HG02852 (cell line): ENCODE measurements at regions not wholly inside any gene's neighbourhood (a gene's known extent, or its start where the extent isn't known, plus 50 kb on each side); places are given as distances from the start of the nearest gene placed in this dataset.

ENCODE experiments used
- ATAC-seq: cut with Tn5 transposase; IDR thresholded peaks from one replicate; pipeline ENCODE4 v1.9.1; 2021; ENCODE audit warnings: mild to moderate bottlenecking, moderate library complexity; ENCODE audit not compliant: unreplicated experiment

DNA sequence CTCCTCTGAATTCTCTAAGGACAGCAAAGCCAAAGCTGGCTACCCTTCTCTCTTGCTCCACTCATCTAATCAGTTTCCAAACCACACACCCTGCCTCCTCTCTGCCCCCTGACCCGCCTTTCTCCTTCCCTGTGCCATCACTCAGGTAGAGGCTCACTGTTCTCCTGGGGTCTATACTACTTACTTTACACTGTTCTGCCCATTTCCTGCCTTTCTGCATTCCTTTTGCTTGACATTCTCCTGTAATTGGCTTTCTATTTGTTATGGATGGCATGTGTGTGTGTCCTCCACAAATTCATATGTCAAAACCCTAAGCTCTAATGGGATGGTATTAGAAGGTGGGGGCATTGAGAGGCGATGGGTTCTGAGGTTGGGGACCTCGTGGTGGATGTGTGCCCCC is 675.2 kb upstream of the ID2 start:
- ATAC-seq: no peak

DNA sequence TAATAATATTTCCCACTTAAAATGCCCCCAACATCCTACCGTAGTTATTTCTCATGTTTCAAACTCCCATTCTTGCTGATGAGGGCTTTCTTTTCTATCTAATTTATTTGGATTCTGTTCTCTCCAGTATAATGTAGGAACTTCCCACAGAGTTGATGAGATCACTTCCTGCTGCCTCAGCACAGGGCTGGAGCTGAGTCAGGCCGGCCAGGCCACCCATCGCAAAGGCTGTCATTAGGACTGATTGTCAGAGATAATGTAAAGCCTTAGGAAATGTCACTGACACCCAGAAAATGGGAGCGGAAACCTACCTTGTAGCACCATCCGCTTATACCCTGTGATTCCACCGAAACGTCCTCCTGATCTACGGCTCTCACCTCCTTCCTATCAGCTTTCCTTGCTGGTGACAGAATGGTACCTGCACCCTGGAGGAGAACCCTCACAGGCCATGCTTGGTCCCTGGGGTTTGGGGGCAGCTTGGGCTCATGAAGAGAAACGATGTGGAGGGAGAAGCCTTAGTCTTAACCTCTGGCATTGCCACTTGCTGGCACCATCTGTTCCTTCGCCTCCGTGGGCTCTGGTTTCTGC is 672.8 kb upstream of the ID2 start:
- ATAC-seq: no peak

DNA sequence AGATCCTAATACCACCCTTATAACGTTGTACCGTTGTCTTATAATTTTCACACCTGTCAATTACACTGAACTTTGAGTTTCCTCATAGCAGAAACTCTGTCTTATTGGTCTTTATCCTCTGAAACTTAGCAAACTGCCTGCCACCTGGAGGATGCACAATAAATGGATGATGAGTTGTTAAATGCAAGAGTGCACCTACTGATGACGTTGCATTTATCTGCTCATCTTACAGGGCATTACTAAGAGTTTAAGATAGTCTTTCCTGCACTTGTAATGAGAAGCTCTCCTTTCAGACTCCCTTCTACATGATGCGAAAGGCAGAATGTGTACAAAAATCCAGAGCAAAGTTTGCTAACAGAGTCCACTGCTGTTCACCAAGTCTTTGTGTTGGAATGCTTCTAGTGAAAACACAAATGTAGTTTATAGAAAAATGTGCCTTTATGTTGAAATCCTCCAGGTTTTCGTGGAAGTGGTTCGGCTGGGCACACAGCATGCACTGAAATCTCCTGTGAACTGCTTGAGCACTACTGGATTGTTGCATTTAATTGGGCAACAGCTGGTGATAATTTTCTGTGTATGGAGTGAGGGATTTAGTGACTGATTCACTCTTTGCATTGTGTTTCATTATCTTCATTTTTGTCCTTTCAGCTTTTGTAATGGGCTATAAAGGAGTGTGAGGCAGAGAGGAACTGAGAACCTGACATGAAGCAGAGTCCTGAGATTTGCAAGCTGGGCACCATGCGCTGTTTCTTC is 665.8 kb upstream of the ID2 start:
- no peak for ATAC-seq

DNA sequence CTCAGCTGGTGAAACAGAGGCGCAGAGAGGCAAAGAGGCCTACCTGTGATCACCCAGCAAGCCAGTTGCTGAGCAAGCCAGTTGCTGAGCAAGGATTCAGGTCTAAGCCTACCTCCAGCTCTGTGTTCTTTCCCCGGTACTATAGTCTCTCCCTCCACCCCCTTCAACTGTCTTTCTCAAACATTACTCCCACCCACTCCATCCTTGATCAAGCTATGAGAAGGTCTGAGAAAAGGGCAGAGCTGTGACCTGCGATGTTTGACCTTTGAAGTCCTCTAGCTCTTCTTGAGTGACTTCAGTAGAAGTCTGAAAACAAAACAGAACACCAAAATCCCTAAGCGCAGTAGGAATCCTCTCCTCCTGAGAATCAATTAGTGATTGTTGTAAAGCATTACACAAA is 665.2 kb upstream of the ID2 start:
- no peak for ATAC-seq

DNA sequence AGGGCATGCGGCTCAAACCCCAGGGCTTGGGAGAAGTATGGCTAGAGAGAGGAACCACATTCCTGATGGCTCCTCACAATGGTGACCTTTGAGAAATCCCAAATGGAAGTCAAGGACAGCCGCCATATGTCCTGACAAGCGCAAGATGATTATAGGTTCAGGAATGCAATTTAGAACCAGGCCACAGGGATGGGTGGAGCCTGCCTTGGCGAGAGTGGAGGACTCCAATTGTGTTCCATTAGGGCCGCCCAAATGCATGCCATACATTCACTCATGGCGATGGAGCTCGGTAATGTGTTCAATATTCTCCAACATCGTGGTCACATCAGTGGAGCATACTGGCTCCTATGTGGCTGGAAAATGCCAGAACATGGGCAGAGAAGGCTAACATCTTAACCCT is 662.9 kb upstream of the ID2 start:
- ATAC-seq: no peak

DNA sequence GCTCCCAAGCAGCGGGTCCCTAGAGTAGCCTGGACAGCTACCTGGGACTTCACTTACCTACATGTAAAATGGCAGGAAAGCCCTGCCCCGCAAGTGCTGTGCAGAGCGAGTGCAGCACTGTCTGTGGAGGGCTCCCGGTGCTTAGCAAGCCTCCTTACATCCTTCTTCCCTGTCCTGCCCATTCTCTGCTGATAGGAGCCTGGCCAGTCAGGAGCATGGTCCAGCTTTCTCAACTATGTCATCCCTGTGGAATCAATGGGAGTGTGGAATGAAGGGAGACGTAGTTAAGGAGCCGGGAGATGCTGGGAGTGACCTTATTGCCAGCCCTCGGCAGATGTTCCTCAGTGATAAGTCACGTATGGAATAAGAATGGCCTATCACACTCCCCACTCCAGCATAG is 661.9 kb upstream of the ID2 start:
- no peak for ATAC-seq

DNA sequence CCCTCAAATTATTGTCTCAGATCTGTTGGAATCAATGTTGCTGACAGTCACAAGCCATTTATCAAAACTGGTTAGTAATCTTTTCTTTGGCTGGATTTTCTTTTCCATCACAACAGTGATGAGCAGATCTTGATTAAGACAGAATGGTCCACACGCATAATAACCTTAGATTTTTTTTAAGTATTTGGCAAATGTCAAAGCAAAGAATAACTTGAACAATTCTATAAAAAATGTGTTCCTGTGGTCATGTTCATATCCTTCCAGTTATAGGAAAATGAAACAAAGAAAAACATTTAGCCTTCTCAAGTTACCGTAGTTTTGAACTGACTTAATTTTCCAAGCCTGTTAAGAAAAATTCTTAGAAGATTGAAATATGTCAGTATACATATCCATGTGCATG is 659.9 kb upstream of the ID2 start:
- ATAC-seq: no peak

DNA sequence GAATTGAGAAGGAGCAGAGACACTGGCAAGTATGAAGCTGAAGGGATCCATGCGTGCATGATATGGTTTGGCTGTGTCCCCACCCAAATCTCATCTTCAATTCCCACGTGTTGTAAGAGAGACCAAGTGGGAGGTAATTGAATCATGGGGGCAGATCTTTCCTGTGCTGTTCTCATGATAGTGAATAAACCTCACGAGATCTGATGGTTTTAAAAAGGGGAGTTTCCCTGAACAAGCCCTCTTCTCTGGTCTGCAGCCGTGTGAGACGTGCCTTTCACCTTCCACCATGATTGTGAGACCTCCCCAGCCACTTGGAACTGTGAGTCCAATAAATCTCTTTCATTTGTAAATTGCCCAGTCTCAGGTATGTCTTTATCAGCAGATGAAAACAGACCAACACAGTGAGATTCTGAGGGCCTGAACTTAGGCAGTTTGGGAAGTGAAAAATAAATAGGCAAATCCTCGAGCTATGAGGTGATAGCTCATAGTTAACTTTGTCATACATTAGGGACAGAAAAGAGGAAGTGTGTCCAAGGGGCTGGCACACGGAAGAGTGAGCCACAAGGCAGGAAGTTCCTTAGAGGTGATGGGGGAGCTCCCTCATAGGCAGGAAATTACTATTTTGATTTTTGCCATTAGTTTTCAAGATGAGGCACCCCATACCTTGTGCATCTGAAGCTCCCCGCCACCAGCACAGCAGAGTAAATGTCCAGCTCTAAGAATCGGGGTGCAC is 658.8 kb upstream of the ID2 start:
- ATAC-seq: peak; percentile 73

DNA sequence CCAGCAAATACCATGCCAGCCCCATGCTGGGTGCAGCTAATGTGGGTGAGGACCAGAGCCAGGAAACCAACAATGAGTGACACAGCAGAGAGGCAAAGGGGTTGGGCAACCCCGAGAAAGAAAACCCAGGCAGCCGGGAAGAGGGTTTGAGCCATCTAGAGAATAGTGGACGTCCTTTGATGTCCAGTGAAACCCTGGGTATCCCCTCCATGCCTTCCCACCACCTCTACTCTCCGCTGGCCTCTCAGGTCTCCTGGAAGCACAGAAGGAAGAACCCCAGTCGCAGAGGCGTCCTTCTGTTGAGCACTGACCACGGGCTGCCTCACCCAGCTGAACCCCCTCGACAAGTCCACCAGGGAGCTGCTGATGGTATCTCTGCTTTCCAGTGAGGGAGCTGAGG is 657.4 kb upstream of the ID2 start:
- ATAC-seq: no peak

DNA sequence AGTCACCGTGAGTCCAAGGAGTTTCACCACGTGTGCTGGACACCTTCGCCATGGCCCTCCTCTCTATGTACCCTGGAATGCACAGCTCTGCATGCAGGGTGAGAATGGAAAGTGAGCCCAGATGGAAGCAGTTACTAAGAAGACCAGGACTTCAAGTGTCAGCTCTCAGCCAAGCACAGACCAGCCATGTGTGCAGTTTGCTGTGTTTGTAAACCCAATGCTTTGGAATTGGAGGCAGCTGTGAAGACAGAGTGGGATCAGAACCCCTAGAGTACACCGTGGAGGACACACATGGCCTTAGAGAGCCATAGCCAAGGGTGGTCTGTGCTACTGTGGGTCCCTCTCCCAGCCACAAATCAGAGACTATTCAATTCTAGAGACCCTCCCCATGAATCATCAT is 655.5 kb upstream of the ID2 start:
- no peak for ATAC-seq

DNA sequence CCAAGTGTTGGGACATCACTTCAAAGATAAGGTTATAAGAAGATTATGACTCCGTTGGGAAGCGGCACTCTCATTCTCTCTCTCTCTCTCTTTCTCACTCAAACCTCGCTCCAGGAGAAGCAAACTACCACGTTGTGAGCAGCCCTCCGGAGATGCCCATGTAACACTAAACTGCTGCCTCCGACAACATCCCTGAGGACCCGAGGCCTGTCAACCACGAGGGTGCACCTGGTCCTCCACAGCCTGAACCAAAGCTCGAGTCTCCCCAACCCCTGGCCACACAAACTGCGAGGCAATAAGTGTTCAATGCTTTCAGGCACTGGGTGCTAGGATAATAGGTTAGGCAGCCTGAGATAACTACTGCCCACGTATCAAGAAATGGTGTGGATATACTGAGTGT is 654.5 kb upstream of the ID2 start:
- ATAC-seq: no peak

DNA sequence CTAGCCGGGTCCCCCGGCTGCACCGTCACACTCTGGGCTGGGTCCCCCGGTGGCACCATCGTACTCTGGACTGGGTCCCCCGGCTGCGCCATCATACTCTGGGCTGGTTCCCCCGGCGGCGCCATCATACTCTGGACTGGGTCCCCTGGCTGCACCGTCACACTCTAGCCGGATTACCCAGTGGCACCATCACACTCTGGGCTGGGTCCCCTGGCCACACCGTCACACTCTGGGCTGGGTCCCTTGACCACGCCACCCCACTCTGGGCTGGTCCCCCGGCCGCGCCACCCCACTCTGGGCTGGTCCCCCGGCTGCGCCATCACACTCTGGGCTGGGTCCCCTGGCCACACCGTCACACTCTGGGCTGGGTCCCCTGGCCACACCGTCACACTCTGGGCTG is 653.8 kb upstream of the ID2 start:
- no peak for ATAC-seq

DNA sequence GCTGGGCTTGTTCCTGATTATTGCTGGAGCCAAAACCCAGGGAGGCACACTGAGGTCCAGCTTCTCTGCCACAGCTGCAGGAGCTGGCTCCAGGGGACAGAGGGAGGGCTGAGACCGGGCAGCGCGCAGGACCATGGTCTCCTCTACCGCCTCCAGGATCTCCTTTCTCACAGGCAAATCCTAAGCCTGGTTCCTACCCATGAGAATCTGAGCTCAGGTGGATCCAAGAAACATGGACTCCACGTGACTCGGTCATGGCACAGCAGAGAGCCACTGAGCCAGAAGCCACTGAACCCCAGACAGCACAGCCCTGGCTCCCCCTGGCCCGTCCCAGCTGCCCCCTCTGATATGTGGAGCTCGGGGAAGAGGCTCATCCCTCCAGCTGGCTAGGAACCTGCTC is 653.4 kb upstream of the ID2 start:
- ATAC-seq: no peak

DNA sequence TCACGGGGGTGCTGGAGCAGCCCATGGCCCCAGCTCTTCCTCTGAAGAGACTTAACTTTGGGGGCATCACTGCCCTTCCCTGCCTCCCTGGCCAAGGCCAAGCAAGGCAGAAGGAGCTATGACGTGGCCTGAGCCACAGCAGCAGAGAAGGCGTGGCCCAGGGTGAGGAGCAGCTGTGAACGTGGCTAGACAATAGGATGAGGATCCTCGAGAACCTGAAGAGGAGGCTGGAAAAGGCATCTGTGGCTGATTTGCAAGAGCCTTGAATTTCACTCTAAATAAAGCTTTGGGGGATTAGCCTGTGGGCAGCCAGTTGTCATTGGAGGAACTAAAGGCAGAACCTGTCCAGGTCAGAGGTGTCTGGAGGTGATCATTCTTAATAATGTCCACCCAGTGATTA is 652.9 kb upstream of the ID2 start:
- ATAC-seq: no peak

DNA sequence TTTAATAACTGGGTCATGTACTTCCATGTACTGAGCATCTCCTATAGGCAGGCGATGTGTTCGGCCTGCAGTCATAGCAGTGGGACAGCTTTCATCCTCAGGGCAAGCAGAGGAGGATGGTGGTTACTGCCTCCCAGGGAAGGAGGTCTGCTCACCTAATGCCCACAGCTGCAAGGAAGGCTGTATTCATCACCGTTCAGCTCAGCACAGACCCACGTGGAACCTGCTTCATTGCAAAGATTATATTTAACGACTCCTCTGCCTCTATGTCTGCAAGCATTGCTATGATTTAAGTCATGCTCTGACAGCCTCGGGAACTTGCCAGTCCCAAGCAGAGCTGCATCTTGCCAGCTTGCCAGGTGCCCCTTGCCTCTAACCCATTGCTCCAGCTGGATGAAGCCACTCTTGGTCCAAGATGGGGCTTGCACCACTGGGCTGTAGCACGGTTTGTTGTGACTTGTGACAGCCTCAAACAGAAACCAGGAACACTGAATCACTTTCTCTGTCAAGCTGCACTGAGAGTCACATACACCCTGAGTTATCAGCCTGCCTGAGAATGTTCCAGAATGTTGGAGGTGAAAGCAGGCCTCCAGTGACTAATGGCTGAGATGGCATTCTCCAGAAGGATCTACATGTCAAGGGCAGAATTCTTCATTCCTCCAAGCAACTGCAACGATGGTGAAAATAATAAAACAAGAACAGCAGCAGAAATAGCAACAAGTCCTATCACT is 651.1 kb upstream of the ID2 start:
- ATAC-seq: no peak

DNA sequence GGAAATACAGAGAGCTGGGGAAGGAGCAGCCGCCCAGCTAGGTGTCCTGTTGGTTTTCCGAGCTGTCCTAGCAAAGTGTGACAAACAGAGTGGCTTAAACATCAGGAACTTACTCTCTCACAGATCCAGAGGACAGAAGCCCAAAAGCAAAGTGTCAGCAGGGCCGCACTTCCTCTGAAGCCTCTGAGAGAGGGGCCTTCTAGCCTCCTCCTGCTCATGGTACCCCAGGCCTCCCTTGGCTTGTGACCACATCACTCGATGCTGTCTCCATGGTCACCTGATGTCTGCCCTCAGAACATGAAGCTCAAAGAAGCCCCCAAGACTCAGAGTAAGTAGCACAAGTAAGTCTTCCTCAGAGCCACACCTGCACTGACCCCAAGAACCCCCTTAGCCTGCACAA is 650.5 kb upstream of the ID2 start:
- ATAC-seq: no peak

DNA sequence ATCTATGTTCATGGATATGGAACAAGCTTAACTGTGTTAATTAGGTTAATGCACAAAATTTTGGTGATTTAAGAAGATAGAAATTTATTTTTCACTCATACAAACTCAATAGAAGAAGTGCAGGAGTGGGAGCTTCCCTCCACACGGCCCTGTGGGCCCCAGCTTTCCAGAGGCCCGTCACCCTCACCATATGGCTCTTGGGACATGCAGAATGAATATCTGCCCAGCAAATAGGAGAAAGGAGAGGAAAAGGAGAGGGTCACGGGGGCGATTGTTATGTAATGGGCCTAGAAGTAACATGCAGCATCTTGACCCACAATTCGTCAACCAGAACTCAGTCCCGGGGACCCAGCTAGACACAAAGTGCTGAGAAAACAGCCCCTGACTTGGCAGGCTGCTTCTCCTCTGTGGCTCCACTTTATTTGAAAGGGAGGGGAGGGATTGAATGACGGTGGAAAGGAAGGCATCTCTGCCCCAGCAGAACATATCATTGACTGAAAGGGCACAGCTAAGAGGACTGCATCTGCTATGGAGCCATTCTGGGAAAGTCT is 648.2 kb upstream of the ID2 start:
- no peak for ATAC-seq

DNA sequence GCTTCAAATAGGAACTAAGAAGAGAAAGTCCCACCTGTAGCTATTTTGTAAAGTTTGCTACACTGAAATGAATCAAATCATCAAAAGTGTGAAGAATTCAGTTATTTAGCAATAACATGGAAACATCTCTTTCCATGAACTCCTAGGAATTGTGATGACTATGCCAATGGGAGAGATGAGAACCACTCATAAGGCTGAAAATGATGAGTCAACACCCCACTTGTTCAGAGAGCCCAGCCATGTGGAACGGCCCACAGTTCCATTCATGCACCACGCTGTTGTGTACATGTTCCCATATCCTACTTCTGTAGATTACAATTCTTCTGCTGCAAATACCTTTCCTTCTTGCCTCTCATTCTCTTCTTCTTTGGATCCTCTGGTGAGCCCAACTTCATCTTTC is 645.5 kb upstream of the ID2 start:
- peak; percentile 77 for ATAC-seq

DNA sequence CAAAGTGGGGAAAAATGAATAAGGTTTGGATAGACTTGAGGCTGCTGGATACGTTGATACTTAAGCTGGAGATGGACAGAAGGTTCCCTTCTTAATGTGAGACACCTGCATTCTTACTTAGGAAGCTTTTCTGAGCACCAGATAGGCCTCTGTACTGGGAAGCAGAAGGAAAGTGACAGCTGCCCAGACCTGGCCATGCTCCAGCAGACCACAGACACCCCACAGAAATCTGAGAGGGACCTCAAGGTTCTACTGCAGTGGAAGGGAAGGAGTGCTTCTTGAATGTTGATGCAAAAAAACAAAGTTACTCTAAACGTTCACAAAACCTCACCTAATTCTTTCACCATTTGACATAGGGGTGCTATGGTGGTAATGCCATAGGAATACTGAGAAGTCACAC is 642.1 kb upstream of the ID2 start:
- ATAC-seq: no peak

DNA sequence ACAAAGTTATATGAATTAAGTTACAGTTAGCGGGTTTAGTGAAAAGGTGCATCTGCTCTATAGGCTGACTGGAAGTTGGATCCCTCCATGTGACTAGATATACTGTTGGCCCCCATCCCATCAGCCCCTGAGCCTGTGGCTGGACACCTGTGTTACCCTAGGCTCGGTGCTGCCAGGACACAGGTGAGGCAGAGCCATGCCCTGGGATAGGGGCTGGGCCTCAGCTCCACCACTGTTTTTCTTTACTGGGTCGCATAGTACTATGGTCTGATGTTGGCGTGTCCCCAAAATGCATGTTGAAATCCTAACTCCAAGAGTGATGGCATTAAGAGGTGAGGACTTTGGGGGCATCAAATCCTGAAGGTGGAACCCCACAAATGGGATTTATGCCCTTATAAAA is 638.6 kb upstream of the ID2 start:
- ATAC-seq: no peak

DNA sequence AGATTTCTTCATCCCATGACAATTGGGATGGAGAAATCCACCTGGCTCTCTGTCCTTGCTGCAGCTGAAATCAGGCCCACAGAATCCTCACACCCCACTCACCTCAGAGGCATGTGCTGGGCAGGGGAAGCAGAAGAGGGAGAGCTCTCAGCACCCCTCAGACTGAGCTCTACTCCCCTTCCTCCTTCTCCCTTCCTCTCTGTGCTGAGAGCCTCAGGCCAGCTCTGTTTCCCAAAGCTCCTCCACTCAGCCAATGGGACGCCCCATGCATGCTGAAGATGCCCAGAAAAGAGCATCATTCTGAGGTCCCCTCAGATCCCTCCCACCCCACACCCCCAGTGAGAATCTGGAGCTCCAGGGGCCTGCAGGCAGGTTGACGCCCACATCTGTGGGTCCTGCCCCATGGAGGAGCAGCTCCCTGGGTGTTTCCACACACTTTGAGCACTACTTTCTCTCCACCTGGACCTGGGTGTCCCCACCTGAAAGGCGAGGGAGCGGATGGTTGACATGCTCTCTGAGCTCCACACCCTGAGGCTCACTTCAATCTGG is 637.7 kb upstream of the ID2 start:
- ATAC-seq: no peak
